22Rv1 (cell line): ENCODE measurements at regions not wholly inside any gene's neighbourhood (a gene's known extent, or its start where the extent isn't known, plus 50 kb on each side); places are given as distances from the start of the nearest gene placed in this dataset.

ENCODE experiments used
- ZFX ChIP-seq: fragments of 450-650 bp; IDR thresholded peaks from 2 replicates; pipeline ENCODE4 v1.6.1; 2017; ENCODE audit warnings: antibody characterized with exemption, borderline replicate concordance
- TF ChIP-seq, protein P1 (sequence below): fragments of 450-650 bp; IDR thresholded peaks from 2 replicates; pipeline ENCODE4 v1.5.1; 2017; ENCODE audit warnings: mild to moderate bottlenecking

DNA sequence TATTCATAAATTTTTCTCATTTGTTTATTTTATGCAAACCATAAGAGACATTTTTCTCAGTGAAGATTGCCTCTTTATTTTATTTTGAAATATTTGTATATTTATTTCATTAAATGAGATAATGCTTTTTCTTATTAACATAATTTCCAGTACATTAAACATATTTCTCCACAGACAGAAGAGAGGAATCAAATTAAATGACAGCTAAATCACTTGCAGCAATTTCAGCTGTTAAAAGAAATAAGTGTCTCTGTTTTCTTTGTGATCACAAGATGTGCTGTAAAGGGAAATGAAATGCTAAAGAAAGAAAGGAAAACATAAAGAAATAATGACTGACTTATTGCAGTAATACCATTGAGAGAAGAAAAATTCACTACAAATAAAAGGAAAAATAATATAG, 414.0 kb upstream of the FANCL start:
- TF ChIP-seq, protein P1, sequence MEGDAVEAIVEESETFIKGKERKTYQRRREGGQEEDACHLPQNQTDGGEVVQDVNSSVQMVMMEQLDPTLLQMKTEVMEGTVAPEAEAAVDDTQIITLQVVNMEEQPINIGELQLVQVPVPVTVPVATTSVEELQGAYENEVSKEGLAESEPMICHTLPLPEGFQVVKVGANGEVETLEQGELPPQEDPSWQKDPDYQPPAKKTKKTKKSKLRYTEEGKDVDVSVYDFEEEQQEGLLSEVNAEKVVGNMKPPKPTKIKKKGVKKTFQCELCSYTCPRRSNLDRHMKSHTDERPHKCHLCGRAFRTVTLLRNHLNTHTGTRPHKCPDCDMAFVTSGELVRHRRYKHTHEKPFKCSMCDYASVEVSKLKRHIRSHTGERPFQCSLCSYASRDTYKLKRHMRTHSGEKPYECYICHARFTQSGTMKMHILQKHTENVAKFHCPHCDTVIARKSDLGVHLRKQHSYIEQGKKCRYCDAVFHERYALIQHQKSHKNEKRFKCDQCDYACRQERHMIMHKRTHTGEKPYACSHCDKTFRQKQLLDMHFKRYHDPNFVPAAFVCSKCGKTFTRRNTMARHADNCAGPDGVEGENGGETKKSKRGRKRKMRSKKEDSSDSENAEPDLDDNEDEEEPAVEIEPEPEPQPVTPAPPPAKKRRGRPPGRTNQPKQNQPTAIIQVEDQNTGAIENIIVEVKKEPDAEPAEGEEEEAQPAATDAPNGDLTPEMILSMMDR: no peak
- no peak for TF ChIP-seq ZFX
